ENCODE measurements at regions not wholly inside any gene's neighbourhood (a gene's known extent, or its start where the extent isn't known, plus 50 kb on each side); places are given as distances from the start of the nearest gene placed in this dataset.

DNA sequence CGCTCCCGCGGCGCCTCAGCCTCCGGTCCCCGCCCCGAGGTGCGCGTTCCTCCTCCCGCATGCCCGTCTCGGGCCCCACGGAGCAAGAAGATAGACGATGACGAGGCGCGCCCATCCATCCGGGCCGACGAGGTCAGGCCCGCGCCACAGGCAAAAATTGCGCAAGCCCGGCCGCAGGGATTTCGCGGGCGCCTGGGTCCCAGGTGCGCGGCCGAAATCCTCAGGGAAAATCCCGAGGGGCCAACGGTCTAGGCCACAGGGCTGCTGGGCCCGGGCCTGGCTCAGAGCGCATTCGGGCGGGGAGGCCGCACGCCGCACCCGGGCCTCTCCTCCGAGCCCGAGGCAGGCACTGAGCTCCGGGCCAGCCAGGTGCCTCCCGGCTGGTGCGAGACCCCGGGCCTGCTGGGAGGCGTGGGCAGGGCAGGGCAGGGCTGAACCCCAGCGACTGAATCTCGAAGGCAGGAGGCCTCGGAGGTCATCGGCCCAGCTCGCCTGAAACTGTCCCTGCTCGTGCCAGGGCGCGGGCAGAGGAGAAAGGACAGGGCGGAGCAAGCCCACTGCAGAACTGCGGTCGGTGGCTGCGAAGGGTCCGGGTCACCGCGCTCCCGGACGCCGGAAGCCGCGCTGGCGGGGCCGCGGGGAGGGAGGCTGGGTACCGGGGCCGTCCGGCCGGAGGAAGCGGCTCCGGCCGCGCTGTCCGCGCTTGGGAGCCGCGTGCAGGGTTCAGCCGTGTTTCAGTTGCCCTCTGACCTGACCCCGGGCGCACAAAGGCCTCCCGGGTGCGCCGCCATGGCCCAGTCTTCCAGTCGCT lies 66.8 kb downstream of the FOXD1 start:
- H3K4me3 ChIP-seq (ENCODE audit: insufficient read depth, low read depth, low read length): no peak overlapping the region
- in situ Hi-C loops (cut with MboI; ENCODE audit: low sequenced_read_pairs): no loop called here
- no peaks in the 10 kb centered on the region for H4K20me1 ChIP-seq (ENCODE audit: insufficient read depth, low read length)
- H3K27me3 ChIP-seq (ENCODE audit: control insufficient read depth, insufficient read depth, low read length): no peaks in the 10 kb centered on the region
- H3K27ac ChIP-seq (ENCODE audit: insufficient read depth, low read length): no peak overlapping the region
- BruUV-seq (replicated peaks): no TSS peak
- H3K56ac ChIP-seq (ENCODE audit: extremely low read depth, insufficient read depth, low read length): no peak overlapping the region
- H3K23ac ChIP-seq (ENCODE audit: low read depth, low read length): no peak overlapping the region
- CTCF ChIA-PET: no interaction called here
- H2AK9ac ChIP-seq (replicated peaks; ENCODE audit: low read depth, low read length, poor library complexity): no peak overlapping the region
- no peak overlapping the region for H2BK15ac ChIP-seq (ENCODE audit: low read depth, low read length)
- POLR2A ChIA-PET (ENCODE audit: unreplicated experiment): no interaction called here
- H3K4me2 ChIP-seq (ENCODE audit: low read depth, low read length): no peak overlapping the region
- WGBS, 2 experiments (ENCODE audit: extremely low coverage in 2 of 2, insufficient read length in 1 of 2): 39% methylated on average over 51 of the region's 90 CpGs; no CpG with 5 or more reads in 1 of the 2 experiments
- H4K5ac ChIP-seq (ENCODE audit: low read depth, low read length): no peak overlapping the region
- no peak overlapping the region for H3K9ac ChIP-seq (ENCODE audit: low read depth, low read length)
- no peak overlapping the region for H2AK5ac ChIP-seq (ENCODE audit: low read depth, low read length)
- intact Hi-C loops (cut with micrococcal nuclease): no loop called here
- no peak overlapping the region for H3K18ac ChIP-seq (ENCODE audit: low read depth, low read length)
- H3K79me1 ChIP-seq (ENCODE audit: low read depth in 1 of 2, low read length in 2 of 2): no peaks in the 10 kb centered on the region; a peak in 1 of 4 replicates
- H2AFZ ChIP-seq (replicated peaks; ENCODE audit: low read length, poor library complexity): peak overlapping the region; percentile 70
- no peak overlapping the region for H2BK20ac ChIP-seq (ENCODE audit: low read depth, low read length)
- H3K4me1 ChIP-seq (ENCODE audit: control insufficient read depth, insufficient read depth, low read length): peaks cover 6% of the 10 kb centered on the region
- H3K14ac ChIP-seq (replicated peaks; ENCODE audit: low read depth, low read length): no peak overlapping the region
- H3K36me3 ChIP-seq (ENCODE audit: control insufficient read depth, insufficient read depth, low read length): no peaks in the 10 kb centered on the region
- H2BK5ac ChIP-seq (ENCODE audit: low read depth, low read length, poor library complexity, severe bottlenecking): no peak overlapping the region
- no peak overlapping the region for H2BK120ac ChIP-seq (ENCODE audit: low read depth, low read length)
- peaks cover 15% of the 10 kb centered on the region for H3K9me3 ChIP-seq (ENCODE audit: control insufficient read depth, insufficient read depth, low read length)
- DNase-seq: no peak
- TF ChIP-seq CEBPB (IDR thresholded peaks at IDR 0.05; ENCODE audit: low read depth, low read length) (0 out of 2 replicates have a peak, but pooled peaks have one; percentile 23), MAFK (IDR thresholded peaks at IDR 0.05; ENCODE audit: low read depth, low read length) (no peak)
- dilution Hi-C loops (cut with HindIII; ENCODE audit: low sequenced_read_pairs, unreplicated experiment): no loop called here
- H4K8ac ChIP-seq (ENCODE audit: low read depth in 2 of 2, low read length in 2 of 2): no peak overlapping the region
- no peak for ATAC-seq (ENCODE audit: low read depth)
- no peaks in the 10 kb centered on the region for H3K9me1 ChIP-seq (ENCODE audit: insufficient read depth, low read length)
- no peak overlapping the region for H3K4ac ChIP-seq (ENCODE audit: low read depth, low read length)
- H4K91ac ChIP-seq (ENCODE audit: insufficient read depth, low read depth, low read length): no peak overlapping the region

Measured in IMR-90 (cell line).